HG02981 (cell line): ENCODE measurements at regions not wholly inside any gene's neighbourhood (a gene's known extent, or its start where the extent isn't known, plus 50 kb on each side); places are given as distances from the start of the nearest gene placed in this dataset.
A peak's percentile ranks its signal among the peaks of the same experiment; 100 is the strongest.

Experiments
- ATAC-seq: cut with Tn5 transposase; IDR thresholded peaks from one replicate; pipeline ENCODE4 v1.9.1; 2021; ENCODE audit warnings: mild to moderate bottlenecking, moderate library complexity; ENCODE audit not compliant: unreplicated experiment

DNA sequence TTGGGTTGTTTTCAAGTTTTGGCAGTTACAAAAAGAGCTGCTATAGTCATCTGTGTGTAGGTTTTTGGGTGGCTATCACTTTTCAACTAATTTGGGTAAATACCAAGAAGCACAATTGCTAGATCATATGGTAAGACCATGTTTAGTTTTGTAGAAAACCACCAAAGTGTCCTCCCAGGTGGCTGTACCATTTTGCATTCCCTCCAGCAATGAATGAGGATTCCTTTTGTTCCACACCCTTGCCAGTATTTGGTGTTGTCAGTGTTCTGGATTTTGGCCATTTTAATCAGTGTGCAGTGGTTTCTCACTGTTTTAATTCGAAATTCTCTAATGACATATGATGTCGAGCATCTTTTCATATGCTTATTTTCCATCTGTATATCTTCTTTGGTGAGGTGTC, 457.5 kb upstream of the ARID1B start:
- ATAC-seq = no peak

DNA sequence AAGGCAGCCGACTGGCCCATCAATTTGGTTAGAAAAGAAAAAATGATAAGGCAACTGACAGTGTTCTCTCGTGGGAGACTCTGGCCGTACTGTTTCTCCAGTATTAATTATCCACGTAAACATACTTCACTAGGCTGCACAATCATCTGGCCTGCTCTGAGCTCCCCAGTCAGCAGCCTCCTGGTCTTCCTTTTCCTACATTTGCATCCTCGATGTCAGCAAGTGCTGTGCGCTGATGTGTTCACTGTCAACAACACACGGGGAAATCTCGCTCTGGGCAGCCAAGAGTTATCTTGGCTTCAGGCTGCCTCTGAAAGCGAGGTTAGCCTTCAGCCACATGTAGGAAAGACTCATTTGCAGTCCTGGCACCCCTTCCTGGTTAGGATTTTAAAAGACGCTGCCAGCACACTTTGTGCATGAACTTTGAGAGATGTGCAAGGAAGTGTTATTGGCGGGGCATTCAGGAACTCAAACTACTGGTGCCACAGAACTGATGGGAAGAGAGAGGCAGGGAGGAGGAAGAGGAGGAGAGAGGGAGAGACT, 460.5 kb upstream of the ARID1B start:
- no peak for ATAC-seq

DNA sequence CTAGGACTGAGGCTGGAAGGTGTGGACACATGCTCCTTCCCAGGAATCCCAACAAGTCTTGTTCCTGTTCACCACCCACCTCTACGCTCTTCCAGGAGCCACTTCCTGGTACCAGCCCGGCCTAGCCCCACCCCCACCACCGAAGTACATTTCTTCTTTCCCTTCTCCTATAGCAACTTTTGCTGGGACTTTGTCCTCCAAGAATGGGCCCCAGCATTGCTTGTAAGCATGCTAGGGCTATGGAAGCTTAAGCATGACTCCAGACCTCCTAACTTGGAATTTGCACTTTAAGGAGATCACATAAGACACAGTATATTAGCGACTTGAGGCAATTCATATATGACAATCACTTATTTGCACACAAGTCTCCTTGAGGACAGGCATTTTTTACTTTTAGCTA, 462.0 kb upstream of the ARID1B start:
- no peak for ATAC-seq

DNA sequence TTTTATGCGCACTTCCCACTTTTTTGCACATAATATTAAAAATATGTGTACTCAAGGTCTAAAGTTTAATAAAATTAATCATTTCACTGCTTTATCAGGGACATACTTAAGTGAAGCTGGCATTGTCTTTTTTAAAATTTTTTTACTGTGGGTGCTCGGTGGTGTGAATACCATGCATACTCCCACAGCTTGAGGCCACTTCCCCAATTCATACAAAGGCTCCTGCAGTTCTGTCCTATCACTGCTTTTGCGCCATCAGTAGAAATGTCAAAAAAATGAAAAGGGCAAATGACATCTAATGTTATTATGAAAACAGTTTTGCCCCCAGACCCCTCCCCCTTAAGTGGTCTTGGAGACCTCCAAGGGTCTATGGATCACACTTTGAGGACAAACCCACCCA, 464.1 kb upstream of the ARID1B start:
- no peak for ATAC-seq

DNA sequence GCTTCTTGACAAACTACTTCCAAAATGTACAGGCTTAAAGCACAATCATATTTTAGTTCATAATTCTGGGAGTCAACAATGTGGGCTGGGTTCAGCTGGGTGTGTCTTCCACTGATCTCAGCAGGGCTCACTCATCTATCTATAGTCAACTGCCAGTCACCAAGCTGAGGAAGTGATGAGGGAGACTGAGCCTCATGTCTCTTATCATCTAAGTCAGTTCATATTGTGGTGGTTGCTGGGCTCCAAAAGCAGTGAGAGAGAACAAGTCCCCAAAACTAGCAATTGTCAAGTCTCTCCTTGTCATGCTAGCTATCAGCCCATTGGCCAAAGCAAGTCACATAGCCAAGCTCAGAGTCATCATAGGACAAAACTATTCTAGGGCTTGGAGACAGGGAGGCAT, 465.9 kb upstream of the ARID1B start:
- no peak for ATAC-seq

DNA sequence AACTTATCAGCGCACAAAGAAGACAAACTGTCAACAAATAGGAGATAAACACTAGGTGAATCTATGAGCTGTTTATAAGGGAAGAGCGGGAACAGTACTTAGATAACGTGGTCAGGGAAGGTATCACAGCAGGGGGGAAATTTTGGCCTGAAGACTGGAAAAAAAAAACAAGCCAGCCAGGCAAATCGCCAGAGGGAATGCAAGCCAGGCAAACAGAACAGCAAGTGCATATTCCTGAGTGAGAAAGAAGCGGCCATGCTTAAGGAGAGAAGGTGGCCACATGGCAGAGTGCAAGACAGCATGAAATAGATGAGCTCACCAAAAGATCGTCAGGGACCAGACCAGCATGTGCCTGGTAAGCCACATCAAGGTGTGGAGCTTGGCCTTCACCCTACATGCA, 466.5 kb upstream of the ARID1B start:
- ATAC-seq = no peak

DNA sequence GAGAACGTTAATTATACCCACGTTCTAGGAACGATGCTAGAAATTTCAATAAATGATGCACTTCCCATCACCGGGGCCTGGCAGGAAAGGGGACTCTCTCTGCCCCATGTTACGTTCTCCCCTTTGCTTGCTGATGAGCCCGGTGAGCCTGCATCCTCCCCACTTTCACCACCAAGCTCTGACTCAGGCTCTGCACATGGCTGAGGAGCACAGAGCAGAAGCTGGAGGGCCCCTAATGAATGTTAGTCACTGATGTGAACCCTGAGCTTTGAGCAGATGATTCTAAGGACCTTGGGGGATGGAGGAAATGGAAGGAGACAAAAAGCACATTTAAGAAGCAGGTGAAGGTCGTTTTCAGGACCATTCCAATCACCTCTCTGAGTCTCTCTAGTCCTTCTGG, 468.2 kb upstream of the ARID1B start:
- no peak for ATAC-seq

DNA sequence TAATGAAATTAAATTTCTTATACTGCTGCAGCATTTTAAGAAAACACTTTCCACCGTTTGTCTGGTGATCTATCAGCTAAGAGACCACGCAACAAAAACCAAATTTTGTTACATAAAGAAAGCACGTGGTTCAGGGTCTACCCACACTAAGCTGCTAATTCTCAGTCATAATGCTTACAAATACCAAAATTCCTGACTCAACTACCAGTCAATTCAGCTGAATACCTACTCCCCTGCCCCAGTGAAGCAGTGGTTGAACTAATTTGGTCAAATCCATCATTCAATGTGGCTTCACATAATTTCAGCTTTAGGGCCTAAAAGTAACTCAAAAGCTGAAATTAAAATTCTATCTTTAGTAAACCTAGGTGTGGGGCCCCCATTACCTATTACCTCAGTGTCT, 468.6 kb upstream of the ARID1B start:
- no peak for ATAC-seq

DNA sequence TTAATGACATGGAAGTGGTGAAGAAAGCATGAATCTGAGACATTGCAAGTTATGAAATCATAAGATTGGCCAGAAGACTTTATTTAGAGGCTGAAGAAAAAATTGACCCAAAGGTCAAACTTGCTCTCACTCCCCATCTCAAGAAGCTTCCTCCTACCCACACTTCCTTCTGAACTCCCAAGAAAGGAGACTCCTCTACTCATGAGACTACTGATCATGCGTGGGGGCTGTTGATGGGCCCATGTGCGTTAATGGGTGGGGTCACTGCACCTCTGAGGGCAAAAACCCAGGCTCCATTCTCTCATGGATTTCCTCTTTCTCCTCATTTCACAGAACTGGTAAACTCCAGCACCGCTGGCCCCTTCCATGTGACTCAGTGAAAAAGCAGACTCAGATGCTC, 470.6 kb upstream of the ARID1B start:
- ATAC-seq = no peak

DNA sequence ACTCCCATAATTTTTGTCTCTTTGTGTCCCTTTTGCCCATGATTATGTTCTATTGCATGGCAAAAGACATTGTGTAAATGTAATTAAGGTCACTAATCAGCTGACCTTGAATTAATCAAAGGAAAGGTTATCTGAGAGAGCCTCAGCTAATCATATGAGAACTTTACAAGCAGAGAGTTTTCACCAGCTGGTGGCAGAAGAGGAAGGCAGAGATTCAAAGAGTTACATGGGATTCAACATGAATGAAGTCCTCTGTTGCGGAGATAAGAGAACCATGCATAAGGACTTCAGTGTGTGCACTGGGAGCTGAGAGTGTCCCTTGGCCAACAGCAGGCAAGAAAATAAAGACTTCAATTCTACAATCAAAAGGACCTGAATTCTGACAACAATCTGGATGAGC, 494.1 kb upstream of the ARID1B start:
- no peak for ATAC-seq

DNA sequence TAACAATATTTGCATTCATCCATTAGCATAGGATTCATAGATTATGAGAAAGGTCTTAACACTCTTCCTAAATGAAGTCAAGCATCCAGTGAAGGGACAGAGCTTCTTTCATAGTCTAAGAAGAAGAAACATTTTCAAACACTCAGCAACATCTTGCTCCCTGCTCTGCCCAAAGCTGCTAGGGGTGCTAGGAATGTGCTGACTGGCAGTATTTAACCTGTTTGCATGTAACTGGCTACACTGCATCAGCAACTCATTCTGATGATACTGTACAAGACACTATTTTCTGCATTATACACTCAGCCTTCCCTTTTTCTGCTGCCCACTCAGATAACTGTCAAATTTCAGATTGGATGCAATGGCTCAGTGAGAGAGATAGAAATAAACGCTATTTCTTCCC, 495.1 kb upstream of the ARID1B start:
- ATAC-seq = no peak

DNA sequence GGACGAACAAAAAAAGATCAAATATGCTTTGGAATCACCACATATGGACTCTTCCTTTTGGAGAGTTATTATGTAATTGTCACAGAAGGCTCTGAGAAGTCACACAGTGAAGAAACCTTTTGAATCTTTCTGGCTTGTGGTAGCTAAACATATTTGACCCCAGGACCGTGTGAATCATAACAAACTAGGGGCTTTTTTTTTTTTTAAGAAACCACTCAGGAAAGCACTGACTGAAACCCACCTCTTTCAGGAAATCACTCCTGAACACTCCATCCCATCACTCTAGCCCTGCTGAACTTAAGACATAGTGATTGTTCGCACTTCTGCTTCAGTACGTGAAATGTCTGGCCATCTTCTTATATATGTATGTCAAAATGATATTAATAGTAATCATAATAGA, 495.9 kb upstream of the ARID1B start:
- ATAC-seq = no peak

DNA sequence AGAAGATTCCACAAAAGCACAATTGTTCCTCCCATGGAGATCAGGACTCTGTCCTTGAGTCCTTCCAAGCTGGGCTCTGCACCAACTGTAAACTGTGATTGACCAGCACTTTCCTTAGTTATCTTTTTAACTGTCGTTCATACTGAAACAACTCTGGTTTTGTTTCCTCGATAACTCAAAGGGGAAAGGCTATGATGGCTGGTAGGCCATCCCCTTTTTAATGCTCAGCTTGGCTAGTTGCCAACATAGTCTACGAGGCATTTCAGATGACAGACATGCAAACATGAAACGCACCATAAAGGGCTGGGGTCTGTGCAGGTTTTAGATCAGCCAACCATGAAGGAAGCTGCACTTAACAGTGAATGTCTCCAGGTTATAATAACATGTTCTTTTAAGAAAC, 497.1 kb upstream of the ARID1B start:
- ATAC-seq = no peak

DNA sequence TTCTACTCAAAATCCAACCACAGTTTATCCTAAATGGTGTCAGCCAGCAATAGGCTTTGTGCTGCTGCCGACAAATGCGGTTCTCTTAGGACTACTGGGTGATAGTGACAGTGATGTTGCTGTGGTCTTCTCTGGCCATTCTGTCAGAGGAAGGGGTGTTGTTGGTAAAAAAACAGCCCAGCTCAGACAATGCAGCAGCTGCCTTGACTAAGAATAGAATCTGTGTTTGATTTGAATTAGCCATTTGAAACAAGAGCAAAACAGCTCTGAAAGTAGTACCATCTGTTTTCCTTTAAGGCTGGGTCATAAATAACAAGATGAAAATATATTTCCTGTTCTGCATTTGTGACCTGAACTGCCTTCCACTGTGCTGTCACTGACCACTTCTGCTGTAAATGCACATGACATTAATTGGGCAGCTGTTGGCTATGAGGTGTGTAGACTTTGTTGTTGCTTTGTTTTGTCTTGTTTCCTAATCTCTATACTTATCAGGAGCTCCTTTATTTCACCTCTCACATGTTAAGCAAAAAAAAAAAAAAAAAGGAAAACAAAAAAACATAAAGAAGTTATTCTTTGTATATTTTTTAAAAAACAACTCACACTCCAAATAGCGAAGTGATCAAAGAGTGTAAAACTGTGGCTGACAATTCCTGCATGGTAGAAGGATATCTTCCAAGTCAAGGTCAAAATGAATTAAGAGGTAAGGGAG, 497.8 kb upstream of the ARID1B start:
- peak; percentile 64 for ATAC-seq

DNA sequence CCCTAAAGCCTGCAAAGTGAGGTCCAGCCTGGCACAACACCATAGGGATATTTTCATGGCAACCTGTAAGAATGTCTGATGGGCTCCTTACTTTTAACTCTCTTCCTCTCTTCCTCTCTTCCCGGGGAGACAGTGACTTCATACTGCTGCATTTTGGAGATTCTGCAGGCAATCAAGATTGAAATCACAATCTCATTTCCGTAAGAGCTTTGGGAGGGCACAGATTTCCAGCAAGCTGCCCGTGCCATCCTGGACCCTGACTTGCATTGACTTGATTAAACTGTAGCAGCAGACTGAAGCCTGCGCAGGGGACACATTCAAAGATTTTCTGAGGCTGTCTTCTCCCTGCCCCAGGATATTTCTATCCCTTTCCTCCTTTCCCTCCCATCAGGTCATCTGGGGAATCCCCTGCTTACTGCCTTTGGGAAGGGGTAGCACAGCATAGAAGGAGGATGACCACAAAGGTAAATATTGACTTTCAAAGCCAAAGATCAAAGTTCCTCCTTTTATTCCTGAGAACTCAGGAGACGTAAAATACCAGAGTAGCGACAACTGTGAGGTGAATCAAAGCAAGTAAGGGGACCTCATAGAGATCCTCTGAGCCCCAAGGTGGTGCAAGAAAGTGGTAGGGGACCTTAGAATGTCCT, 504.0 kb upstream of the ARID1B start:
- no peak for ATAC-seq

DNA sequence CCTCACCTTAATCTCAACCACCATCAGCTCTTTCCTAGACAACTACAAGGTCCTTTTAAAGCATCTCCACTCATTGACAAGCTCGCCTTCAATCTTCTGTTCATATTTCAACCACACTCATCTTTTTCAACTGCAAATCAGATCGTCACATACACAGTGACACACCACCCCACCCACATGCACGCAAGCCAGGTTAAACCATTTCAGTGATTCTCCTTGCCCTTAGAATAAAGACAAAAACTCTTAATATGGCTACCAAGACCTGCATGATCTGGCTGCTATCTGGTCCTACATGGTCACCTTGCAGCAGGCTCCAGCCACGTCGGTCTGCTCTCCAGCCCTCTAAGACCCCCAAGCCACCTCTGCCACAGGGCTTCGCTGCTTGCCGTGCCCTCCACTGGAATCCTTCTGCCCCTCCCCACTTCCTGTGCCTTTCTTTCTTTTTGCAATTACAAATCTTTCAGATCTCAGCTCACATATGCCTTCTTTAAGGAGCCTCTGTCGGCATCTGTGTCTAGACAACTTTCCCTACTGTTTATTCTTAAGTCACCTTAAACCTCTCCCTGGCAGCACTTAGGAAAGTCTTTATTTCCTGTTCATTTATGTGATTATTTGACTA, 507.3 kb upstream of the ARID1B start:
- no peak for ATAC-seq

DNA sequence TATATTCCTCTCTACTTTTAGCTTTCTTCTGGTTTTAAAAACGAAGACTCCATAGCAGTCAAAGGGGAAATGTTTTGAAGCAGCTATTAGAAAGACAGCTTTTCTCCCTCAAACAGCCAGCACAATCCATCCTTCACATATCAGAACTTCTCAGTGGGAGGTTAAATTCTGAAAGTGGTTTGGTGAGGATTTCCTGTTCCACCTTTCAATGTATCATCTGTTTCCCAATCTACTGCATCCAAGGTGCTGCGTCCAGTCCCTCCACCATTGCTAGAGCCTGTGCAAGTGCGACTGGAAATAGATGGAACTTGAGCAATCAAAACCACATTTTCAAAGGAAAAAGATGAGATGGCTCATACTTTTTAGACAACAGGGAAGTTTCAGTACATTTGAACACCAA, 508.3 kb upstream of the ARID1B start:
- no peak for ATAC-seq

DNA sequence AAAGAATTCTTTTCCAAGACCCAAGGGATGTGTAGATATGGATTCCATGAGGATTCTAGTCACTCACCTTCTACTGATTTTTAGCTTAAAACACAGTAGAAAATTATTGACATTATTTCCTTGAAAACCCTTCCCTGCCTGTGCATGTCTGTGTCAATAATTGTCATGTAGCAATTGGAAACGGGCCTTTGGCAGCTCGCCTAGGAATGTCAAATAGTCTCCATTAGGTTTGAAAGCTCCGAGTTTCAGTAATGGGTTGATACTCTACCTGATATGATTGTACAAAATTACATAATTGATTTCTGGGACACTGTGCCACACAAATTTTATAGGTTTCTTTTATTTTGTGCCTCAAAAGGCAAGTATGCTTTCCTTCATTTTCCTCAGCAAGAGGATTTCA, 515.2 kb upstream of the ARID1B start:
- ATAC-seq = no peak

DNA sequence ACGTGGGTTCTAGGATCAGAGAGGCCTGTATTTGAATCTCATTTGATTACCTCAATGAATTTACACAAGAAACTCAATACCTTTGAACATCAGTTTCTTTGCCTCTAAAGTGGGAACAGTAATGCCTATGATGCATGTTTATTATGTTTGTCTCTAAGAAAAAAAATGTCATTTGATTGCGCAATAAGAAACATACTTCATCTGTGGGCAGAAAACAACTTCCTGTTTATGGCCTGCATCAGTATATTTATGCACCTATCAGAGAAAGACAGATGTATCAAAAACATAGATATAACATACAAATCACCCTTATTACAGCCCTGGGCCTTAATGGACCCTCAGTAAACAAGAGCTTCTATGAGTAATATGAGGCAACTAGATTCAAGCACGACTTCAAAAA, 516.4 kb upstream of the ARID1B start:
- no peak for ATAC-seq

DNA sequence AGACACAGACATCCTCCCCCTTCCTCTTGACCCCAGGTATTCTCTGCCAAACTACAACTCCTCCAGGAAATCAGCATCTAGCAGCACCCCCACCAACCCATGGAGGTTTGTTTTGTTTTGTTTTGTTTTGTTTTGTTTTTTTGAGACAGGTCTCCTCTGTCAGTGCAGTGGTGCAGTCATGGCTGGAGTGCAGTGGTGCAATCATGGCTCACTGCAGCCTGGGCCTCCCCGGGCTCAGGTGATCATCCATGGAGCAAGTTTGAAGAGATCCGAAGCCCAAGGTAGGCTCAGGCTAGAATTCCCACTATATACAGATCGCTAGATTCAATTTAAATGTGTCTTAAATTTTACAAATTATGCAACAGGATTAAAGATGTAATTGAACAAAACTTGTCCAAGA, 518.2 kb upstream of the ARID1B start:
- no peak for ATAC-seq

DNA sequence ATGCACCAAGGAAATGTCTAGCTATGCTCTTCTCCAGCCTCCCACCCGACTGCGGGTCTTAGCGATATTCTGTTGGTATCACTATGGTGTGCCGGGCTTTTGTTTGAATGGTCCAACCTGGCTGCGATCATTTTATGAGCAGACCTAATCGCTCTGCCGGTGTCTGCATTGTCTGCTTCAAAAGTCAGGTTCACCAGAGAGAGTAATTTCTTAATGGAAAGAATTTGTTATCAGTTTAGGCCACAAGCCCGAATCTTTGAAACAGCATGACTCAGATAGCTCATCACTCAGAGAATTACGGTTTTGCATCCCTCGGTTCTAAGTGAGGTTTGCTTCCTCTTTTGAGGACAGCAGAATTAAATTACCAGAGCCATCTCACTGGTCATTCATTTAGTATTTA, 521.0 kb upstream of the ARID1B start:
- no peak for ATAC-seq

DNA sequence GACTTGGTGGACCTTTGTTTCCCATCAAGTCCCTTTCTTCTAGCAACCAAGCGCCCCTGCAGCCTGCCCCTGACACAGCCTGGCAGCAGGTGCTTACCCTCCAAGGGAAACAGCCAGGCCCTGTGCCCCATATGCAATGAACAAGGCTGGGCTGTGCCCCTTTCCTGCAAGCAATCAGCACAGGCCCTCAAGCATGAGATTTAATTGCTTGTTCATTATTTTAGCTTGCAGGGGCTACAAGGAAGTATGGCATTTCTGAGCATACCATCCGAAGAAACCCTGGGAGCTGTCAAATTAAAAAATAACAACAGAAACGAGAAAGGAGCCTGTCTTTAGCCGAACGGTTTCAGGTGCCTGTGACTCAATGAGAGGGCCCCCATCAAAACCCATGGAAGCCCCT, 522.9 kb upstream of the ARID1B start:
- no peak for ATAC-seq
